Breast epithelium (tissue), 3 donors: ENCODE measurements at regions not wholly inside any gene's neighbourhood (a gene's known extent, or its start where the extent isn't known, plus 50 kb on each side); places are given as distances from the start of the nearest gene placed in this dataset.
"Not testable (repeated sequence)": the region's sequence is repeated elsewhere in the genome, so short reads cannot be mapped to it uniquely, and the experiment has no call there.

Experiments used
- POLR2A ChIP-seq: fragments of 450-650 bp; IDR thresholded peaks from one replicate; pipeline ENCODE4 v1.6.1; 2016; ENCODE audit warnings: antibody characterized with exemption, mild to moderate bottlenecking, moderate library complexity
- POLR2AphosphoS5 ChIP-seq, 3 donors: sonication (generic); formaldehyde crosslinking; IDR thresholded peaks; one replicate each; pipeline ENCODE4 v1.6.1; 2017; ENCODE audit warnings: antibody characterized with exemption in 3 of 3
- TF ChIP-seq, protein P1 (sequence below), 3 donors: fragments of 450-650 bp; IDR thresholded peaks; one replicate each; pipeline ENCODE4 v1.5.1; 2016 to 2017; ENCODE audit warnings: antibody characterized with exemption in 3 of 3, mild to moderate bottlenecking in 3 of 3, moderate library complexity in 3 of 3

DNA sequence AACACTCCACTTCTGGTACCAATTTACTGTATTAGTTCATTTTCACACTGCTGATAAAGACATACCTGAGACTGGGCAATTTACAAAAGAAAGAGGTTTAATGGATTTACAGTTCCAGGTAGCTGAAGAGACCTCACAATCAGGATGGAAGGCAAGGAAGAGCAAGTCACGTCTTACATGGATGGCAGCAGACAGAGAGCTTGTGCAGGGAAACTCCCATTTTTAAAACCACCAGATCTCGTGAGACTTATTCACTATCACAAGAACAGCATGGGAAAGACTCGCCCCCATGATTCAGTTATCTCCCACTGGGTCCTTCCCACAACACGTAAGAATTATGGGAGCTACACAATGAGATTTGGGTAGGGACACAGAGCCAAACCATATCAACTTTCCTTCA, 119.0 kb downstream of the ZIC4 start:
- TF ChIP-seq, protein P1, sequence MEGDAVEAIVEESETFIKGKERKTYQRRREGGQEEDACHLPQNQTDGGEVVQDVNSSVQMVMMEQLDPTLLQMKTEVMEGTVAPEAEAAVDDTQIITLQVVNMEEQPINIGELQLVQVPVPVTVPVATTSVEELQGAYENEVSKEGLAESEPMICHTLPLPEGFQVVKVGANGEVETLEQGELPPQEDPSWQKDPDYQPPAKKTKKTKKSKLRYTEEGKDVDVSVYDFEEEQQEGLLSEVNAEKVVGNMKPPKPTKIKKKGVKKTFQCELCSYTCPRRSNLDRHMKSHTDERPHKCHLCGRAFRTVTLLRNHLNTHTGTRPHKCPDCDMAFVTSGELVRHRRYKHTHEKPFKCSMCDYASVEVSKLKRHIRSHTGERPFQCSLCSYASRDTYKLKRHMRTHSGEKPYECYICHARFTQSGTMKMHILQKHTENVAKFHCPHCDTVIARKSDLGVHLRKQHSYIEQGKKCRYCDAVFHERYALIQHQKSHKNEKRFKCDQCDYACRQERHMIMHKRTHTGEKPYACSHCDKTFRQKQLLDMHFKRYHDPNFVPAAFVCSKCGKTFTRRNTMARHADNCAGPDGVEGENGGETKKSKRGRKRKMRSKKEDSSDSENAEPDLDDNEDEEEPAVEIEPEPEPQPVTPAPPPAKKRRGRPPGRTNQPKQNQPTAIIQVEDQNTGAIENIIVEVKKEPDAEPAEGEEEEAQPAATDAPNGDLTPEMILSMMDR (IDR thresholded peaks at IDR 0.05), result not testable (repeated sequence)
- TF ChIP-seq POLR2A; POLR2AphosphoS5 (IDR thresholded peaks at IDR 0.05): not testable (repeated sequence)
